NCI-H1694 treated with DMSO at 0.1 percent for 48 hours (cell line): ENCODE measurements at regions not wholly inside any gene's neighbourhood (a gene's known extent, or its start where the extent isn't known, plus 50 kb on each side); places are given as distances from the start of the nearest gene placed in this dataset.
"Not testable (repeated sequence)": the region's sequence is repeated elsewhere in the genome, so short reads cannot be mapped to it uniquely, and the experiment has no call there.

Experiments used
- DNase-seq: peaks from one replicate; lab custom pipeline; 2025; lab: John Stamatoyannopoulos, UW

GRCh38 chr10:62658516-62658915, 146.0 kb upstream of the ADO start:
- DNase-seq: no peak

- no peak for DNase-seq
Observed at GRCh38 chr10:62661143-62661542, 143.4 kb upstream of the ADO start.

GRCh38 chr10:62662486-62662885, 142.0 kb upstream of the ADO start:
- no peak for DNase-seq

GRCh38 chr10:62665771-62666170, 138.7 kb upstream of the ADO start:
- no peak for DNase-seq

GRCh38 chr10:62666275-62666674, 138.2 kb upstream of the ADO start:
- DNase-seq: no peak

GRCh38 chr10:62669341-62669740, 135.2 kb upstream of the ADO start:
- no peak for DNase-seq

GRCh38 chr10:62671104-62671503, 133.4 kb upstream of the ADO start:
- DNase-seq: no peak

GRCh38 chr10:62681211-62681940, 123.1 kb upstream of the ADO start:
- DNase-seq: no peak

- no peak for DNase-seq
Observed at GRCh38 chr10:62684911-62685310, 119.6 kb upstream of the ADO start.

- no peak for DNase-seq
Observed at GRCh38 chr10:62687230-62687748, 117.2 kb upstream of the ADO start.

GRCh38 chr10:62688971-62689700, 115.4 kb upstream of the ADO start:
- no peak for DNase-seq

GRCh38 chr10:62689712-62690111, 114.8 kb upstream of the ADO start:
- DNase-seq: no peak

- no peak for DNase-seq
Observed at GRCh38 chr10:62690703-62691102, 113.8 kb upstream of the ADO start.

GRCh38 chr10:62691336-62691735, 113.2 kb upstream of the ADO start:
- no peak for DNase-seq

GRCh38 chr10:62692085-62692484, 112.4 kb upstream of the ADO start:
- DNase-seq: no peak

GRCh38 chr10:62693306-62693705, 111.2 kb upstream of the ADO start:
- DNase-seq: no peak

- no peak for DNase-seq
Observed at GRCh38 chr10:62694537-62695126, 109.9 kb upstream of the ADO start.

GRCh38 chr10:62696798-62697197, 107.7 kb upstream of the ADO start:
- no peak for DNase-seq

GRCh38 chr10:62699148-62699547, 105.4 kb upstream of the ADO start:
- no peak for DNase-seq

GRCh38 chr10:62704121-62704520, 100.4 kb upstream of the ADO start:
- not testable (repeated sequence) for DNase-seq

GRCh38 chr10:62705789-62706188, 98.7 kb upstream of the ADO start:
- no peak for DNase-seq

GRCh38 chr10:62707810-62708209, 96.7 kb upstream of the ADO start:
- no peak for DNase-seq

- DNase-seq: no peak
Observed at GRCh38 chr10:62708569-62708968, 96.0 kb upstream of the ADO start.
